Spleen (tissue), 11 donors: ENCODE measurements at regions not wholly inside any gene's neighbourhood (a gene's known extent, or its start where the extent isn't known, plus 50 kb on each side); places are given as distances from the start of the nearest gene placed in this dataset.

Source experiments
- DNase-seq: peaks from one replicate; pipeline ENCODE4 v3.0.0-alpha.2; 2020
- H3K27ac ChIP-seq, 8 donors: fragments of 200-600 bp; sonication (generic) in 7 of 8; 1 replicate in 4 of 8; 2 replicates in 4 of 8; pipeline versions ENCODE4 v1.5.0 to v1.8.0; 2016 to 2021; ENCODE audit warnings: inconsistent platforms in 4 of 8, mild to moderate bottlenecking in 4 of 8, moderate library complexity in 1 of 8
- H3K27me3 ChIP-seq, 7 donors: fragments of 200-600 bp; sonication (generic) in 6 of 7; replicated peaks in 1 of 7; 1 replicate in 4 of 7; 2 replicates in 3 of 7; pipeline versions ENCODE4 v1.5.0 to v1.8.0; 2016 to 2021; ENCODE audit warnings: inconsistent platforms in 3 of 7, mild to moderate bottlenecking in 1 of 7
- H3K36me3 ChIP-seq, 6 donors: fragments of 200-600 bp; sonication (generic) in 5 of 6; 1 replicate in 4 of 6; 2 replicates in 2 of 6; pipeline versions ENCODE4 v1.5.0 to v1.8.0; 2016 to 2021; ENCODE audit warnings: inconsistent platforms in 2 of 6
- H3K4me1 ChIP-seq, 6 donors: fragments of 200-600 bp; sonication (generic) in 5 of 6; 1 replicate in 3 of 6; 2 replicates in 3 of 6; pipeline versions ENCODE4 v1.5.0 to v1.8.0; 2016 to 2021; ENCODE audit warnings: inconsistent platforms in 3 of 6
- H3K4me3 ChIP-seq, 8 donors: fragments of 200-600 bp; sonication (generic) in 7 of 8; 1 replicate in 4 of 8; 2 replicates in 4 of 8; pipeline versions ENCODE4 v1.5.0 to v1.8.0; 2016 to 2021; ENCODE audit warnings: inconsistent platforms in 4 of 8, mild to moderate bottlenecking in 4 of 8, moderate library complexity in 2 of 8
- H3K9me3 ChIP-seq, 8 donors: fragments of 200-600 bp; sonication (generic) in 7 of 8; 1 replicate in 4 of 8; 2 replicates in 4 of 8; pipeline versions ENCODE4 v1.5.0 to v1.8.0; 2016 to 2021; ENCODE audit warnings: inconsistent platforms in 4 of 8
- POLR2A ChIP-seq, 3 donors: fragments of 450-650 bp; IDR thresholded peaks; one replicate each; pipeline ENCODE4 v1.5.1; 2017; ENCODE audit warnings: antibody characterized with exemption in 3 of 3, mild to moderate bottlenecking in 1 of 3
- POLR2AphosphoS5 ChIP-seq, 3 donors: sonication (generic); formaldehyde crosslinking; IDR thresholded peaks; one replicate each; pipeline ENCODE4 v1.5.1; 2017; ENCODE audit warnings: antibody characterized with exemption in 3 of 3
- WGBS, 5 donors: extraction: QIAGEN DNeasy Blood & Tissue Kit in 3 of 5; methylation state at CpG; one replicate each; pipeline versions ENCODE4 v1.1.5 to v1.1.7; 2013 to 2018; 5-methylcytosine and 5-hydroxymethylcytosine counted together
- intact Hi-C: fragments of 100-400 bp; cut with DNase I; formaldehyde crosslinking; loops from one replicate; pipeline ENCODE4 v1.15.0; 2023; ENCODE audit warnings: low total_unique reads
- TF ChIP-seq, protein P1 (sequence below), 11 experiments: fragments of 200-600 bp in 7 of 11; fragments of 450-650 bp in 4 of 11; sonication (generic) in 4 of 11; IDR thresholded peaks in 8 of 11; conservative IDR thresholded peaks in 3 of 11; 1 replicate in 7 of 11; 2 replicates in 4 of 11; pipeline versions ENCODE4 v1.4.0 to v1.8.0; 2016 to 2021; ENCODE audit warnings: antibody characterized with exemption in 11 of 11, inconsistent platforms in 4 of 11, mild to moderate bottlenecking in 1 of 11
- donor health status: healthy with polysubstance abuse.
- donor health status: DM: no; HTN: no; CAD: no; lungs with moderate emphysema.
- donor health status: DM: no; HTN: no; CAD: no.
- donor health status: Bipolar disorder and iron deficiency.
- donor health status: healthy.
- donor health status: DM: no; HTN: no; CAD: no.
- donor health status: DM: yes; HTN: yes; CAD: no.

DNA sequence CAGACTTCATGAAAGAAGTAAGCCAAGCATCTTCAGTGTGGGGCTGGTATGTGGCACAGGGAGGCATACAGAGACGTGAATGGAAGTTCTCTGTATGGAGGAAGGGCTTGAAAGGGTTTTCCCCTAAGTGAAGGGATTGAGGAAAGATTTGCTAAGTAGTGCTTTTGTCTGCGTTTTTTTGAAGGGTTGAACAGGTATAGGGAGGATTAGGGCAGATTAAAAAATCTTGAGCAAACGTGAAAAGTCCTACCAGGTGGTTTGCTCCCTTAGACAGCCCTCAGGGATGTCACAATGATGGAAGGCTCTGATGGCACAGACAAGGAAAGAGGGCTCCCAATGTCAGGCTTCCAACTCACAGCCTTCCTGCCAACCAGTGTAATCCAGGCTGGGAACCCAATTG lies 181.7 kb upstream of the TAB2 start:
- DNase-seq = no peak
- Histone ChIP-seq H3K4me1 (peaks cover 0 to 21% (median 6%) of the 10 kb centered on the region in 6 donors), H3K9me3 (no peaks in the 10 kb centered on the region), H3K4me3 (no peak overlapping the region), H3K36me3 (no peaks in the 10 kb centered on the region), H3K27ac (no peak overlapping the region), H3K27me3 (no peaks in the 10 kb centered on the region)
- WGBS, 5 donors = 67 to 84% (median 79%) methylated on average over 3 of the region's 3 CpGs
- TF ChIP-seq POLR2A (IDR thresholded peaks at IDR 0.05) = no peak
- TF ChIP-seq, protein P1, sequence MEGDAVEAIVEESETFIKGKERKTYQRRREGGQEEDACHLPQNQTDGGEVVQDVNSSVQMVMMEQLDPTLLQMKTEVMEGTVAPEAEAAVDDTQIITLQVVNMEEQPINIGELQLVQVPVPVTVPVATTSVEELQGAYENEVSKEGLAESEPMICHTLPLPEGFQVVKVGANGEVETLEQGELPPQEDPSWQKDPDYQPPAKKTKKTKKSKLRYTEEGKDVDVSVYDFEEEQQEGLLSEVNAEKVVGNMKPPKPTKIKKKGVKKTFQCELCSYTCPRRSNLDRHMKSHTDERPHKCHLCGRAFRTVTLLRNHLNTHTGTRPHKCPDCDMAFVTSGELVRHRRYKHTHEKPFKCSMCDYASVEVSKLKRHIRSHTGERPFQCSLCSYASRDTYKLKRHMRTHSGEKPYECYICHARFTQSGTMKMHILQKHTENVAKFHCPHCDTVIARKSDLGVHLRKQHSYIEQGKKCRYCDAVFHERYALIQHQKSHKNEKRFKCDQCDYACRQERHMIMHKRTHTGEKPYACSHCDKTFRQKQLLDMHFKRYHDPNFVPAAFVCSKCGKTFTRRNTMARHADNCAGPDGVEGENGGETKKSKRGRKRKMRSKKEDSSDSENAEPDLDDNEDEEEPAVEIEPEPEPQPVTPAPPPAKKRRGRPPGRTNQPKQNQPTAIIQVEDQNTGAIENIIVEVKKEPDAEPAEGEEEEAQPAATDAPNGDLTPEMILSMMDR (IDR thresholded peaks at IDR 0.05 in 8 of 11, conservative IDR thresholded peaks at IDR 0.05 in 3 of 11) = no peak
- TF ChIP-seq POLR2AphosphoS5 (IDR thresholded peaks at IDR 0.05) = no peak
- intact Hi-C loops = no loop called here

- intact Hi-C loops = no loop called here
Measured at GRCh38 chr6:149136273-149136912, 181.1 kb upstream of the TAB2 start.

DNA sequence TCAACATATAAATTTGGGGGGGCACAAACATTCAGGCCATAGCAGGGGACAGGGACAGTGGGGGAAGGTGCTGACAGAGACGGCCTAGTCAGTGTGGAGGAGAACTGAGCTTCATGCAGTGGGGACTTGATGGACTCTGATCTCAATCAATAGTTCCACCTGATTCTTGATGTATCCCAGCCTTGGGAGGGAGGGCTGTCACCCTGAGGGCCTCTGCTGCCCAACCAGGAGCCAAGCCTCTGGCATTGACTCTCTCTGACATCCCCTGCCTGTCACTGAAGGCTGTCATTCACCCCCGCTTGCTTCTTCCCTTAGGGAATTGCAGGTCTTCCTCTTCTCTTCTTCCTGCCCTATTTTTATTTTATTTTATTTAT lies 180.6 kb upstream of the TAB2 start:
- 84 to 91% (median 88%) methylated on average over 2 of the region's 2 CpGs for WGBS, 5 donors
- TF ChIP-seq POLR2AphosphoS5 (IDR thresholded peaks at IDR 0.05) (no peak), POLR2A (IDR thresholded peaks at IDR 0.05) (no peak)
- TF ChIP-seq, protein P1 (IDR thresholded peaks at IDR 0.05 in 8 of 11, conservative IDR thresholded peaks at IDR 0.05 in 3 of 11) = no peak
- Histone ChIP-seq H3K36me3 (no peaks in the 10 kb centered on the region), H3K4me3 (no peak overlapping the region), H3K9me3 (no peaks in the 10 kb centered on the region), H3K4me1 (peaks cover 0 to 21% (median 7%) of the 10 kb centered on the region in 6 donors), H3K27me3 (no peaks in the 10 kb centered on the region), H3K27ac (no peak overlapping the region)
- intact Hi-C loops = no loop called here
- no peak for DNase-seq

More at GRCh38 chr6:149136273-149136912, 181.1 kb upstream of the TAB2 start:
- no peak overlapping the region for H3K4me3 ChIP-seq
- DNase-seq = no peak
- H3K4me1 ChIP-seq = peaks cover 0 to 21% (median 7%) of the 10 kb centered on the region in 6 donors
- no peaks in the 10 kb centered on the region for H3K36me3 ChIP-seq
- 68 to 95% (median 84%) methylated on average over 5 of the region's 5 CpGs for WGBS, 5 donors
- no peak overlapping the region for H3K27ac ChIP-seq
- H3K9me3 ChIP-seq = no peaks in the 10 kb centered on the region
- TF ChIP-seq, protein P1 (IDR thresholded peaks at IDR 0.05 in 8 of 11, conservative IDR thresholded peaks at IDR 0.05 in 3 of 11) = no peak
- TF ChIP-seq POLR2A (IDR thresholded peaks at IDR 0.05) (no peak), POLR2AphosphoS5 (IDR thresholded peaks at IDR 0.05) (no peak)
- H3K27me3 ChIP-seq = no peaks in the 10 kb centered on the region

GRCh38 chr6:149137594-149137993 lies 179.9 kb upstream of the TAB2 start:
- no peaks in the 10 kb centered on the region for H3K27me3 ChIP-seq
- no peak for DNase-seq
- H3K27ac ChIP-seq = no peak overlapping the region
- WGBS, 5 donors = 57 to 85% (median 79%) methylated on average over 4 of the region's 4 CpGs
- intact Hi-C loops = no loop called here
- peaks cover 0 to 21% (median 7%) of the 10 kb centered on the region in 6 donors for H3K4me1 ChIP-seq
- no peaks in the 10 kb centered on the region for H3K36me3 ChIP-seq
- TF ChIP-seq POLR2AphosphoS5 (IDR thresholded peaks at IDR 0.05) (no peak), POLR2A (IDR thresholded peaks at IDR 0.05) (no peak)
- TF ChIP-seq, protein P1 (IDR thresholded peaks at IDR 0.05 in 8 of 11, conservative IDR thresholded peaks at IDR 0.05 in 3 of 11) = no peak
- no peak overlapping the region for H3K4me3 ChIP-seq
- H3K9me3 ChIP-seq = peaks cover 0 to 4% (median 1%) of the 10 kb centered on the region in 8 donors
